CD14-positive monocyte (primary cell): ENCODE measurements at regions not wholly inside any gene's neighbourhood (a gene's known extent, or its start where the extent isn't known, plus 50 kb on each side); places are given as distances from the start of the nearest gene placed in this dataset.

ENCODE experiments used
- DNase-seq, 3 donors: peaks; one replicate each; pipeline ENCODE4 v3.0.0-alpha.2; 2011 to 2022
- H2AFZ ChIP-seq: 2 replicates; pipeline ENCODE4 v1.6.0; 2012; ENCODE audit warnings: mild to moderate bottlenecking, low read depth, low read length, inconsistent platforms; ENCODE audit not compliant: insufficient read depth, poor library complexity, severe bottlenecking
- H3K27ac ChIP-seq, 2 donors: 1 replicate in 1 of 2; 2 replicates in 1 of 2; pipeline ENCODE4 v1.5.1; 2012 to 2013; ENCODE audit warnings: low read length in 2 of 2, control low read depth in 1 of 2, inconsistent platforms in 1 of 2, low read depth in 1 of 2, mild to moderate bottlenecking in 1 of 2
- H3K27me3 ChIP-seq, 2 donors: one replicate each; pipeline versions ENCODE4 v1.6.0 to v1.6.1; 2011 to 2013; ENCODE audit warnings: low read length in 2 of 2; ENCODE audit not compliant: control insufficient read depth in 2 of 2, insufficient read depth in 2 of 2
- H3K36me3 ChIP-seq, 2 donors: replicated peaks in 1 of 2; 1 replicate in 1 of 2; 2 replicates in 1 of 2; pipeline versions ENCODE4 v1.5.1 to v1.6.1; 2012 to 2013; ENCODE audit warnings: low read length in 2 of 2, control low read depth in 1 of 2, inconsistent platforms in 1 of 2, mild to moderate bottlenecking in 1 of 2; ENCODE audit not compliant: insufficient read depth in 2 of 2, control insufficient read depth in 1 of 2
- H3K4me1 ChIP-seq, 2 donors: 1 replicate in 1 of 2; 2 replicates in 1 of 2; pipeline versions ENCODE4 v1.5.1 to v1.6.1; 2012 to 2013; ENCODE audit warnings: low read length in 2 of 2, control low read depth in 1 of 2, inconsistent platforms in 1 of 2, mild to moderate bottlenecking in 1 of 2, moderate library complexity in 1 of 2; ENCODE audit not compliant: insufficient read depth in 2 of 2, control insufficient read depth in 1 of 2
- H3K4me2 ChIP-seq: replicated peaks from 2 replicates; pipeline ENCODE3; 2012; ENCODE audit warnings: low read length, moderate library complexity, mild to moderate bottlenecking; ENCODE audit not compliant: poor library complexity, severe bottlenecking; ENCODE audit errors: extremely low read depth
- H3K4me3 ChIP-seq, 3 experiments: fragments of 200-600 bp in 1 of 3; sonication (generic) in 1 of 3; replicated peaks in 1 of 3; 1 replicate in 2 of 3; 2 replicates in 1 of 3; pipeline ENCODE4 v1.5.1; 2011 to 2013; ENCODE audit warnings: low read length in 3 of 3, mild to moderate bottlenecking in 3 of 3, control low read depth in 2 of 3, low read depth in 2 of 3, inconsistent platforms in 1 of 3, moderate library complexity in 1 of 3
- H3K79me2 ChIP-seq: 2 replicates; pipeline ENCODE4 v1.6.0; 2012; ENCODE audit warnings: mild to moderate bottlenecking, control low read depth, inconsistent platforms, low read length, moderate library complexity; ENCODE audit not compliant: insufficient read depth
- H3K9ac ChIP-seq: 2 replicates; pipeline ENCODE4 v1.6.0; 2017; ENCODE audit warnings: low read length, mild to moderate bottlenecking; ENCODE audit not compliant: insufficient read depth, poor library complexity, severe bottlenecking
- H3K9me3 ChIP-seq, 2 donors: replicated peaks in 1 of 2; 1 replicate in 1 of 2; 2 replicates in 1 of 2; pipeline versions ENCODE4 v1.5.1 to v1.6.1; 2012 to 2013; ENCODE audit warnings: low read length in 2 of 2, control low read depth in 1 of 2; ENCODE audit not compliant: control insufficient read depth in 1 of 2, insufficient read depth in 1 of 2
- H4K20me1 ChIP-seq: 2 replicates; pipeline ENCODE4 v1.6.0; 2012; ENCODE audit warnings: mild to moderate bottlenecking, low read length, control low read depth, moderate library complexity; ENCODE audit not compliant: insufficient read depth
- H3K27ac Mint-ChIP-seq, 7 donors: one replicate each; pipeline ENCODE4 v1.8.0; 2020; ENCODE audit warnings: mild to moderate bottlenecking in 7 of 7, mixed read lengths in 7 of 7, moderate library complexity in 6 of 7, inconsistent platforms in 2 of 7
- H3K27me3 Mint-ChIP-seq, 3 donors: one replicate each; pipeline ENCODE4 v1.8.0; 2021 to 2022; ENCODE audit warnings: low read depth in 3 of 3, mild to moderate bottlenecking in 3 of 3, mixed read lengths in 3 of 3, moderate library complexity in 3 of 3, inconsistent platforms in 1 of 3
- H3K36me3 Mint-ChIP-seq, 2 donors: one replicate each; pipeline ENCODE4 v1.8.0; 2020; ENCODE audit warnings: mixed read lengths in 2 of 2, inconsistent platforms in 1 of 2, mild to moderate bottlenecking in 1 of 2
- H3K4me1 Mint-ChIP-seq: one replicate; pipeline ENCODE4 v1.8.0; 2020; ENCODE audit warnings: mild to moderate bottlenecking, mixed read lengths
- H3K4me3 Mint-ChIP-seq, 2 donors: one replicate each; pipeline ENCODE4 v1.8.0; 2020; ENCODE audit warnings: mild to moderate bottlenecking in 2 of 2, mixed read lengths in 2 of 2, moderate library complexity in 1 of 2
- H3K9me3 Mint-ChIP-seq, 7 donors: one replicate each; pipeline ENCODE4 v1.8.0; 2020 to 2022; ENCODE audit warnings: mixed read lengths in 7 of 7, mild to moderate bottlenecking in 6 of 7, moderate library complexity in 6 of 7, inconsistent platforms in 2 of 7
- WGBS: methylation state at CpG from one replicate; pipeline ENCODE4 v1.1.5; 2013; ENCODE audit warnings: missing lambda C conversion rate; ENCODE audit not compliant: insufficient coverage; 5-methylcytosine and 5-hydroxymethylcytosine counted together
- intact Hi-C, 2 donors: fragments of 100-400 bp; cut with micrococcal nuclease; formaldehyde crosslinking; loops; one replicate each; pipeline versions ENCODE4 v1.15.0 to v1.15.1; 2023
- TF ChIP-seq, protein P1 (sequence below): fragments of 200-600 bp; IDR thresholded peaks from one replicate; pipeline ENCODE4 v1.8.0; 2022; ENCODE audit warnings: antibody characterized with exemption, mild to moderate bottlenecking

DNA sequence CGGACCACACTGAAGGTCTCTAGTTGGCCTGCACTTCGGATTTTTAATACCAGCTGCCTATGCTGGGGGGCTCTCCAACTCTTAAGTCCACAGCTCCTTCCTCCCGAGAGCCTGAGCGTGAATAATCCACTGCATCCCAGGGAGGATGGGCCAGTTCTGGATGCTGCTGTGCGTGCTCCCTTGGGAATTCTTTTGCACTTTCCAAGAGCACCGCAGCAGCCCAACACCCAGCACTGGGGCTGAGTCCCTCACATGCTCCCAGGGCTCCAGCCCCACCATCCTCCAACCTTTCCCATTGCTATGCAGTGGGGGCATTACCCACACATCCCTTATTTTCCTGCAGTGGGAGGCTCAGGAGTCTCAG lies 136.4 kb upstream of the IQSEC1 start:
- H3K27me3 Mint-ChIP-seq = peaks cover 16 to 24% (median 17%) of the 10 kb centered on the region in 3 donors
- Histone ChIP-seq H3K79me2 (no peaks in the 10 kb centered on the region), H2AFZ (no peak overlapping the region), H3K4me1 (no peaks in the 10 kb centered on the region), H3K9ac (no peak overlapping the region), H3K4me3 (no peak overlapping the region), H3K9me3 (no peaks in the 10 kb centered on the region), H4K20me1 (no peaks in the 10 kb centered on the region), H3K27me3 (peaks cover 3 to 8% of the 10 kb centered on the region in 2 donors), H3K27ac (no peak overlapping the region), H3K36me3 (no peaks in the 10 kb centered on the region), H3K4me2 (no peak overlapping the region)
- no peak overlapping the region for H3K4me3 Mint-ChIP-seq
- no peak for DNase-seq
- no peaks in the 10 kb centered on the region for H3K36me3 Mint-ChIP-seq
- intact Hi-C loops = no loop called here
- H3K4me1 Mint-ChIP-seq = no peaks in the 10 kb centered on the region
- WGBS = 95% methylated on average over 6 of the region's 6 CpGs
- no peak overlapping the region for H3K27ac Mint-ChIP-seq
- H3K9me3 Mint-ChIP-seq = peaks cover 0 to 7% (median 0%) of the 10 kb centered on the region in 7 donors
- TF ChIP-seq, protein P1, sequence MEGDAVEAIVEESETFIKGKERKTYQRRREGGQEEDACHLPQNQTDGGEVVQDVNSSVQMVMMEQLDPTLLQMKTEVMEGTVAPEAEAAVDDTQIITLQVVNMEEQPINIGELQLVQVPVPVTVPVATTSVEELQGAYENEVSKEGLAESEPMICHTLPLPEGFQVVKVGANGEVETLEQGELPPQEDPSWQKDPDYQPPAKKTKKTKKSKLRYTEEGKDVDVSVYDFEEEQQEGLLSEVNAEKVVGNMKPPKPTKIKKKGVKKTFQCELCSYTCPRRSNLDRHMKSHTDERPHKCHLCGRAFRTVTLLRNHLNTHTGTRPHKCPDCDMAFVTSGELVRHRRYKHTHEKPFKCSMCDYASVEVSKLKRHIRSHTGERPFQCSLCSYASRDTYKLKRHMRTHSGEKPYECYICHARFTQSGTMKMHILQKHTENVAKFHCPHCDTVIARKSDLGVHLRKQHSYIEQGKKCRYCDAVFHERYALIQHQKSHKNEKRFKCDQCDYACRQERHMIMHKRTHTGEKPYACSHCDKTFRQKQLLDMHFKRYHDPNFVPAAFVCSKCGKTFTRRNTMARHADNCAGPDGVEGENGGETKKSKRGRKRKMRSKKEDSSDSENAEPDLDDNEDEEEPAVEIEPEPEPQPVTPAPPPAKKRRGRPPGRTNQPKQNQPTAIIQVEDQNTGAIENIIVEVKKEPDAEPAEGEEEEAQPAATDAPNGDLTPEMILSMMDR = no peak

DNA sequence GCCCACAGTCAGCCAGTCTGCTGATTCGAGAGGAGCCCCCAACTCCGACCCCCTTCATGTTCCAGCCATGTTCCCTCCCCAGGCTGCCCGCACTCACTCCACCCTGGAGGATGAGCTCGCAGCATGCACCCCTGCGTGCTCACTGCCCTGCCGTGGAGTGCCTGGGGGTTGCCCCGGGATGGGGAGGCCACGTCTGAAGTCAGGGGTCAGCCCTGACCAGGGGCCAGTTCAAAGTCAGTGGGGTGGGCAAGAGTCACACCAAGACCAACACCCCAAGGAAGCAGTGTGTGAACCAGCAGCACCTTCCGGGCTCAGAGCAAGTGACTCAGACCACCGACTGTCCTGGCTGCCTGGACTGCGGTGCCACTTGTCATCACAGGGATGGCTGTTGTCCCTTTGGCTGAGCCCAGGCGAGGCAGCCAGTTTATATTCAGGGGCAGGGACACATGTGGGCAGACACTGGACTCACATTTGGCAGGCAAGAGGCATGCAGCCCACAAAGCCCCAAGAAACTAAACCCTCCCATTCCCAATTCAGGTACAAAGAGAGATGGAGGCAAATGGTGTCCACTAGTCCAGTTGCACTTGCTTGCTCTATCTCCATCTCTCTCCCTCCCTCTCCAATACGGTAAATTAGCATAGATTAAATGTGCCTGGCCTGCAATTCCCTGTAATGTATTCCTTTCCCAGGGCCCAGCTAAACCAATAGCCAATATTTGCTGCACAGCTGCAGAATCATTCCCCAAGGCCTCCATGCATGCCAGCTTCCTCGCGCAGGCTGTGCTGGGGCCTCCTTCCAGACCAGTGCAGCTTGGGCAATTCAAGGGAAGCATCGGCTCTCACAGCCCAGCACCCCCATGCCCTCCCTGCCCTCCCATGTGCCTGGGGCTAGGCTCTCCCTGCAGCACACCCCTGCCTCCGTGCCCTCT lies 135.7 kb upstream of the IQSEC1 start:
- DNase-seq = no peak
- no peak overlapping the region for H3K27ac Mint-ChIP-seq
- no peaks in the 10 kb centered on the region for H3K4me1 ChIP-seq
- H3K4me3 ChIP-seq = no peak overlapping the region
- H3K27ac ChIP-seq = no peak overlapping the region
- H3K27me3 Mint-ChIP-seq = peaks cover 22 to 30% (median 23%) of the 10 kb centered on the region in 3 donors
- intact Hi-C loops = no loop called here
- H3K27me3 ChIP-seq = peaks cover 3 to 15% of the 10 kb centered on the region in 2 donors
- H3K9me3 ChIP-seq = no peaks in the 10 kb centered on the region
- H3K4me3 Mint-ChIP-seq = no peak overlapping the region
- peaks cover 0 to 7% (median 0%) of the 10 kb centered on the region in 7 donors for H3K9me3 Mint-ChIP-seq
- no peak overlapping the region for H3K4me2 ChIP-seq
- H3K4me1 Mint-ChIP-seq = peaks cover 2% of the 10 kb centered on the region
- 89% methylated on average over 14 of the region's 17 CpGs for WGBS
- no peaks in the 10 kb centered on the region for H3K36me3 ChIP-seq
- H3K79me2 ChIP-seq = no peaks in the 10 kb centered on the region
- TF ChIP-seq, protein P1 = no peak
- H3K36me3 Mint-ChIP-seq = no peaks in the 10 kb centered on the region
- H4K20me1 ChIP-seq = no peaks in the 10 kb centered on the region
- H2AFZ ChIP-seq = no peak overlapping the region
- no peak overlapping the region for H3K9ac ChIP-seq
